ENCODE measurements at regions not wholly inside any gene's neighbourhood (a gene's known extent, or its start where the extent isn't known, plus 50 kb on each side); places are given as distances from the start of the nearest gene placed in this dataset.

- Histone ChIP-seq H3K9ac (ENCODE audit: low read length) (no peak overlapping the region), H3K9me3 (ENCODE audit: low read length) (no peaks in the 10 kb centered on the region), H3K27me3 (ENCODE audit: control insufficient read depth in 1 of 2, insufficient read depth in 2 of 2, low read length in 2 of 2) (no peaks in the 10 kb centered on the region), H3K36me3 (ENCODE audit: insufficient read depth, low read length) (no peaks in the 10 kb centered on the region), H3K4me3 (ENCODE audit: low read depth in 1 of 2, low read length in 2 of 2) (no peak overlapping the region), H3K4me1 (ENCODE audit: insufficient read depth, low read length) (no peaks in the 10 kb centered on the region), H3K27ac (ENCODE audit: low read depth, low read length) (no peak overlapping the region)
These were observed 102.3 kb downstream of the BOD1L2 start for GRCh38 chr18:57249179-57249578.

DNA sequence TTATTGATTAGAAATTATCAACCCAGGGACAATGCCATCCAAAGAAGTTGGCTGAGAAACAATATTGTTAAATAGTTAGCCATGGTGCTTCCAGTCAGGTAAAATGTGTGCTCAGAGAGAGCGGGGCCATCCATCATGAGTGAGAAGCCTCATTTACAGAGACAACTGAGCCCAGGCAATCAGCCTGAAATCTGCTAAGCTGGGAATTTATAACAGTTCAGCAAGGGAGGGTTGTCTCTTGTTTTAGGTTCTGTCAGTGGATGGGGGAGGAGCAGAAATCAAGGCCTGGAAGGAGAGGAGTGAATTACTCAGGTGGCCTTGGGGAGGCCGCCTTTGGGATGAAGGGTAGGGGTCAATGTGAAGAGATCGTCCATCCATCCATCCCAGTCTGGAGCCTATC is 102.5 kb upstream of the ST8SIA3 start:
- no peaks in the 10 kb centered on the region for H3K4me1 ChIP-seq (ENCODE audit: insufficient read depth, low read length)
- H3K9me3 ChIP-seq (ENCODE audit: low read length): no peaks in the 10 kb centered on the region
- H3K9ac ChIP-seq (ENCODE audit: low read length): no peak overlapping the region
- H3K36me3 ChIP-seq (ENCODE audit: insufficient read depth, low read length): no peaks in the 10 kb centered on the region
- no peak overlapping the region for H3K27ac ChIP-seq (ENCODE audit: low read depth, low read length)
- no peaks in the 10 kb centered on the region for H3K27me3 ChIP-seq (ENCODE audit: control insufficient read depth in 1 of 2, insufficient read depth in 2 of 2, low read length in 2 of 2)
- no peak overlapping the region for H3K4me3 ChIP-seq (ENCODE audit: low read depth in 1 of 2, low read length in 2 of 2)

GRCh38 chr18:57251747-57252146 is 100.6 kb upstream of the ST8SIA3 start:
- Histone ChIP-seq H3K9ac (ENCODE audit: low read length) (no peak overlapping the region), H3K4me1 (ENCODE audit: insufficient read depth, low read length) (no peaks in the 10 kb centered on the region), H3K36me3 (ENCODE audit: insufficient read depth, low read length) (no peaks in the 10 kb centered on the region), H3K27me3 (ENCODE audit: control insufficient read depth in 1 of 2, insufficient read depth in 2 of 2, low read length in 2 of 2) (no peaks in the 10 kb centered on the region), H3K27ac (ENCODE audit: low read depth, low read length) (no peak overlapping the region), H3K9me3 (ENCODE audit: low read length) (no peaks in the 10 kb centered on the region), H3K4me3 (ENCODE audit: low read depth in 1 of 2, low read length in 2 of 2) (no peak overlapping the region)

GRCh38 chr18:57253903-57254302 is 98.5 kb upstream of the ST8SIA3 start:
- no peaks in the 10 kb centered on the region for H3K27me3 ChIP-seq (ENCODE audit: control insufficient read depth in 1 of 2, insufficient read depth in 2 of 2, low read length in 2 of 2)
- H3K4me1 ChIP-seq (ENCODE audit: insufficient read depth, low read length): no peaks in the 10 kb centered on the region
- H3K36me3 ChIP-seq (ENCODE audit: insufficient read depth, low read length): no peaks in the 10 kb centered on the region
- no peaks in the 10 kb centered on the region for H3K9me3 ChIP-seq (ENCODE audit: low read length)
- H3K4me3 ChIP-seq (ENCODE audit: low read depth in 1 of 2, low read length in 2 of 2): no peak overlapping the region
- no peak overlapping the region for H3K27ac ChIP-seq (ENCODE audit: low read depth, low read length)
- H3K9ac ChIP-seq (ENCODE audit: low read length): no peak overlapping the region

DNA sequence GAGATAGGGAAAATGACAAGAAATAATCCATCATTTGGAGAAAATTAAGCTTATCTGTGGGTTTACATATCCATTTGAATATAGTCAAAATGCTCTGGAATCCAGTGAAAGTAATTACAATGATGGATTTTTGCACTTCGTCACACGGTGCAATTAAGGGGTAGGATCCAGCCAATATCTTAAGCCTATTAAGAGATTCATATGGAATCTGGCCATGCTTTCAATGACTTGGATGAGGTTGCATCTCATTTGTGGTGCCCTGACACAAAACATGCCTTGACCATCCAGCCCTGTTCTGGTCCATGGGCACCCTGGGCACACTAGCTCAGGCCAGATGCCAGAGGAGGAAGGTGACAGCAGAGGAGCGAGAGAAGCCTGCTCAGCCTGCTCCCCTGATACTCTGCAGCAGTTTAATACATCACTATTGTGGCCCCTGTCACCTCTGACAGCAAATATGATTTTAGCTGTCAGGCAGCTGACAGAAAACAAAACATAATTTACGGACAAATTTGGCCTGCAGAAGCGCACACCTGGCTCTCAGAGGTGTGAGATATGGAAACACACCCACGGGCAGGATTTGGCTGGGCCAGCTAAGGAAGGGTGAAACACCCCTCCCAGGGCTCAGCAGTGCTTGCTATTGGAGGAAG is 94.1 kb upstream of the ST8SIA3 start:
- Histone ChIP-seq H3K9ac (ENCODE audit: low read length) (no peak overlapping the region), H3K9me3 (ENCODE audit: low read length) (no peaks in the 10 kb centered on the region), H3K36me3 (ENCODE audit: insufficient read depth, low read length) (no peaks in the 10 kb centered on the region), H3K4me3 (ENCODE audit: low read depth in 1 of 2, low read length in 2 of 2) (no peak overlapping the region), H3K4me1 (ENCODE audit: insufficient read depth, low read length) (no peaks in the 10 kb centered on the region), H3K27ac (ENCODE audit: low read depth, low read length) (no peak overlapping the region), H3K27me3 (ENCODE audit: control insufficient read depth in 1 of 2, insufficient read depth in 2 of 2, low read length in 2 of 2) (no peaks in the 10 kb centered on the region)

DNA sequence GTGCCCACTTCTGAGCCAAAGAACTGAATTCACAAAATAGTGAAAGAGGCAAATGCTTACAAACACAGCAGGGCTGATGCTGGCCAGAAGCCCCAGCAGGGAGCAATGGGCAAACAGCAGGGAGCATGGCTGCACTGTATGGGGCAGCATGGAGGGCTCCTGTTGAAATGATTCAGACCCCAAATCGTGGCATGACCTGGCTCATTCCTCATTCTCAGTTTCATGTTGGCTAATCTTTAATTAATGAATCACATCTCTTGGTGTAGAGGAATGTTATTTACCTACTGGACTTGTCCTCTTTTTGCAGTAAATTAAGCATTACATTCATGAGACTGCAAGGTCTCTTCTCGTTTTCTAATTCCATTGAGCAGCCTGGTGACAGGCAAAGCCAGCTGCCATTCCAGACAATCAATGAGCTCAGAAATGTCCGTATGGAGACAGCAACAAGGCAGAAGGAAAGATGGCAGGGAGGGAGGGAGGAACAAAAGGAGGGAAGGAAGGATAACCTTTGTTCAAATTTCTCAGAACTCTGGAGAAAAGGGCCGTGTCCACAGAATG is 84.9 kb upstream of the ST8SIA3 start:
- Histone ChIP-seq H3K4me1 (ENCODE audit: insufficient read depth, low read length) (no peaks in the 10 kb centered on the region), H3K27me3 (ENCODE audit: control insufficient read depth in 1 of 2, insufficient read depth in 2 of 2, low read length in 2 of 2) (no peaks in the 10 kb centered on the region), H3K9me3 (ENCODE audit: low read length) (no peaks in the 10 kb centered on the region), H3K36me3 (ENCODE audit: insufficient read depth, low read length) (no peaks in the 10 kb centered on the region), H3K9ac (ENCODE audit: low read length) (no peak overlapping the region), H3K4me3 (ENCODE audit: low read depth in 1 of 2, low read length in 2 of 2) (no peak overlapping the region), H3K27ac (ENCODE audit: low read depth, low read length) (no peak overlapping the region)

DNA sequence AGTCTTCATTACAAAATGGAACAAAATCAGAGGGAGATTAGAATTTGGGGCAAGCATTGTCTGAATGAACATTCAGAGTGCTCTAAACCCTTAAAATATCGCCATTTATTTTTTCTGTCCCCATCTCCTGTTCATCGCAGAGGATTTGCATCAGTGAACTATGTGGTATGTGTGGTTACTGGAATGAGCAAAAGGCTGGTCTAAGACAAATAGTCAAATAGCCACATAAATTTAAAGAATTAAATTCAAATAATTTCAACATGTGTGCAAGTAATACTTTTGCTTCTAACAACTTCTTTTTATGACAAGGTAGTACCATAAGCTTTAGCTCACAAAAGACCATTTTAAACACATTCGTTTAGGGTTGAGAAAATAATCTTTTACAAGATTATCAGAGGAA is 82.6 kb upstream of the ST8SIA3 start:
- H3K9me3 ChIP-seq (ENCODE audit: low read length): no peaks in the 10 kb centered on the region
- H3K27me3 ChIP-seq (ENCODE audit: control insufficient read depth in 1 of 2, insufficient read depth in 2 of 2, low read length in 2 of 2): no peaks in the 10 kb centered on the region
- H3K27ac ChIP-seq (ENCODE audit: low read depth, low read length): no peak overlapping the region
- H3K4me1 ChIP-seq (ENCODE audit: insufficient read depth, low read length): no peaks in the 10 kb centered on the region
- H3K36me3 ChIP-seq (ENCODE audit: insufficient read depth, low read length): no peaks in the 10 kb centered on the region
- H3K4me3 ChIP-seq (ENCODE audit: low read depth in 1 of 2, low read length in 2 of 2): no peak overlapping the region
- no peak overlapping the region for H3K9ac ChIP-seq (ENCODE audit: low read length)

- Histone ChIP-seq H3K4me1 (ENCODE audit: insufficient read depth, low read length) (no peaks in the 10 kb centered on the region), H3K27me3 (ENCODE audit: control insufficient read depth in 1 of 2, insufficient read depth in 2 of 2, low read length in 2 of 2) (no peaks in the 10 kb centered on the region), H3K9ac (ENCODE audit: low read length) (no peak overlapping the region), H3K4me3 (ENCODE audit: low read depth in 1 of 2, low read length in 2 of 2) (no peak overlapping the region), H3K36me3 (ENCODE audit: insufficient read depth, low read length) (no peaks in the 10 kb centered on the region), H3K27ac (ENCODE audit: low read depth, low read length) (no peak overlapping the region), H3K9me3 (ENCODE audit: low read length) (no peaks in the 10 kb centered on the region)
These were observed 82.2 kb upstream of the ST8SIA3 start for GRCh38 chr18:57270156-57270555.

DNA sequence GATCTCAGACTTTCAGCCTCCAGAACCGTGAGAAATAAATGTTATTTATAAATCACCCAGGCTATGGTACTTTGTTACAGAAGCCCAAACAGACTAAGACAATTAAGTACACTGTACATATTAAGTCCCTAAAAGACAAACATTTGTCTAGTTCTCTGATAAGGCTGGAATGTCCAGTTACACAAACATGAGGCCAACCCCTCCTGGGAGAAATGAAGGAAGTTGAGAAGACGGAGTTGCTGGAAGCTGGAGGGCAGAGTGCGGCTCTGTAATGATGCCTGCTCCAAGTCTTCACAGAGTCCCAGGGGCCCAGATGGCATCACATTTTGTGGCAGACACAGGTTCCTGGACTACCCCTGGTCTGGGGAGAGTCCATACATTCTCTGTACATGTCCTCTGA is 79.2 kb upstream of the ST8SIA3 start:
- Histone ChIP-seq H3K36me3 (ENCODE audit: insufficient read depth, low read length) (no peaks in the 10 kb centered on the region), H3K27me3 (ENCODE audit: control insufficient read depth in 1 of 2, insufficient read depth in 2 of 2, low read length in 2 of 2) (no peaks in the 10 kb centered on the region), H3K9ac (ENCODE audit: low read length) (no peak overlapping the region), H3K9me3 (ENCODE audit: low read length) (no peaks in the 10 kb centered on the region), H3K4me1 (ENCODE audit: insufficient read depth, low read length) (no peaks in the 10 kb centered on the region), H3K4me3 (ENCODE audit: low read depth in 1 of 2, low read length in 2 of 2) (no peak overlapping the region), H3K27ac (ENCODE audit: low read depth, low read length) (no peak overlapping the region)

- Histone ChIP-seq H3K36me3 (ENCODE audit: insufficient read depth, low read length) (no peaks in the 10 kb centered on the region), H3K27ac (ENCODE audit: low read depth, low read length) (no peak overlapping the region), H3K4me1 (ENCODE audit: insufficient read depth, low read length) (no peaks in the 10 kb centered on the region), H3K9ac (ENCODE audit: low read length) (no peak overlapping the region), H3K4me3 (ENCODE audit: low read depth in 1 of 2, low read length in 2 of 2) (no peak overlapping the region), H3K27me3 (ENCODE audit: control insufficient read depth in 1 of 2, insufficient read depth in 2 of 2, low read length in 2 of 2) (no peaks in the 10 kb centered on the region), H3K9me3 (ENCODE audit: low read length) (no peaks in the 10 kb centered on the region)
These were observed 77.2 kb upstream of the ST8SIA3 start for GRCh38 chr18:57275111-57275510.

DNA sequence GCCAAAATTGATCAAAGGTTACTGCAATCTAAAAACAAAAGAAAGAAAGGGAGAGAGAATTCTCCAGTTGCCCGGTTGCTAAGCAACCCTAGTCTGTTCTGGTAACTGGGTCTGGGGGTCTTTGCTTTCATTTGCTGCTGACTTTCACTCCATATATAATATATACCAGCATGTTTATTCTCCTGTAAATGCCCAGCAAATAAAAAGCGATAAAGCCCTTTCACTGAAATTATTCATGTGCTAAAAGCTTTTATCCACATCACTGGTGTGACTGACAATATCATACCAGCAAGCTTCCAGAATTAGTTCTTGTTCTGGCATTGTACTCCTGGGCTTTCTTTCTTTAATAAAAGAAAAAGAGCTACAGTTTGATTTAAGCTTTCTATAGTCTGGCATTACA is 75.5 kb upstream of the ST8SIA3 start:
- no peaks in the 10 kb centered on the region for H3K4me1 ChIP-seq (ENCODE audit: insufficient read depth, low read length)
- no peak overlapping the region for H3K27ac ChIP-seq (ENCODE audit: low read depth, low read length)
- no peak overlapping the region for H3K4me3 ChIP-seq (ENCODE audit: low read depth in 1 of 2, low read length in 2 of 2)
- no peaks in the 10 kb centered on the region for H3K27me3 ChIP-seq (ENCODE audit: control insufficient read depth in 1 of 2, insufficient read depth in 2 of 2, low read length in 2 of 2)
- no peaks in the 10 kb centered on the region for H3K36me3 ChIP-seq (ENCODE audit: insufficient read depth, low read length)
- no peaks in the 10 kb centered on the region for H3K9me3 ChIP-seq (ENCODE audit: low read length)
- H3K9ac ChIP-seq (ENCODE audit: low read length): no peak overlapping the region

DNA sequence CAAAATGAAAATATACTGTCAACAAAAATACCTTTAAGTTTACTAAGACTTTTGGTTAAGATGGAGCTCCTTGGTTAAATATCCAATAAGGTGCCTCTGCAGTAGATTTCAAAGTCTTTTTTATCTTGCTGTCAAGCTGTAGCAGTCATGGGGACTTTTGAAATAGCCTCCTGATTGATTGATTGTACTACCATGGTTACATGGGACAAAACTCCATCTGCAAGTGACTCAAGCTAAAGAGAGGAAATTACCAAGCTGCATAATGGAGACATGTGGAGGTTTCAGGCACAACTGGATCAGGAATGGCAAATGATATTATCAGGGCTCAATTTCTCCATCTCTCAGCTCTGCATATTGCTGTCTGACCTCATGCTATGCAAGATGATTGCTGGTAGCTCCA is 73.4 kb upstream of the ST8SIA3 start:
- Histone ChIP-seq H3K9me3 (ENCODE audit: low read length) (no peaks in the 10 kb centered on the region), H3K27ac (ENCODE audit: low read depth, low read length) (no peak overlapping the region), H3K9ac (ENCODE audit: low read length) (no peak overlapping the region), H3K4me1 (ENCODE audit: insufficient read depth, low read length) (no peaks in the 10 kb centered on the region), H3K4me3 (ENCODE audit: low read depth in 1 of 2, low read length in 2 of 2) (no peak overlapping the region), H3K36me3 (ENCODE audit: insufficient read depth, low read length) (no peaks in the 10 kb centered on the region), H3K27me3 (ENCODE audit: control insufficient read depth in 1 of 2, insufficient read depth in 2 of 2, low read length in 2 of 2) (no peaks in the 10 kb centered on the region)

Measured in muscle layer of colon (tissue), 2 donors.